ENCODE measurements at regions not wholly inside any gene's neighbourhood (a gene's known extent, or its start where the extent isn't known, plus 50 kb on each side); places are given as distances from the start of the nearest gene placed in this dataset.

GRCh38 chr13:75052616-75053015 lies 429.4 kb downstream of the TBC1D4 start:
- H4K8ac ChIP-seq (ENCODE audit: extremely low read depth, insufficient read depth, low read length), result no peak overlapping the region
- H3K18ac ChIP-seq (ENCODE audit: extremely low read depth, low read length), result no peak overlapping the region
- H4K5ac ChIP-seq (ENCODE audit: insufficient read length, low read depth, low read length), result no peak overlapping the region
- ChIA-PET CTCF (ENCODE audit: partially characterized antibody) (no interaction called here), POLR2A (ENCODE audit: partially characterized antibody) (no interaction called here)
- no peaks in the 10 kb centered on the region for H3K4me1 ChIP-seq (replicated peaks in 1 of 4; ENCODE audit: control insufficient read depth in 3 of 4, insufficient read depth in 4 of 4, low read length in 3 of 4)
- no peaks in the 10 kb centered on the region for H3K79me1 ChIP-seq (ENCODE audit: low read depth, low read length)
- no peaks in the 10 kb centered on the region for H3K27me3 ChIP-seq (replicated peaks in 1 of 4; ENCODE audit: control insufficient read depth in 3 of 4, extremely low read depth in 1 of 4, insufficient read depth in 3 of 4, low read length in 3 of 4)
- H3K9me3 ChIP-seq (ENCODE audit: insufficient read depth in 2 of 2, low read depth in 1 of 2, low read length in 1 of 2), result no peaks in the 10 kb centered on the region
- H2AFZ ChIP-seq (ENCODE audit: low read length), result no peak overlapping the region
- DNase-seq (ENCODE audit: low read depth in 1 of 2, low spot score in 2 of 2) (no peak), FAIRE-seq (no peak)
- no peak overlapping the region for H3K27ac ChIP-seq (ENCODE audit: low read depth, low read length)
- H4K20me1 ChIP-seq (replicated peaks in 1 of 2; ENCODE audit: control insufficient read depth in 1 of 2, insufficient read depth in 2 of 2, low read length in 2 of 2), result no peaks in the 10 kb centered on the region
- no peak overlapping the region for H2BK120ac ChIP-seq (replicated peaks; ENCODE audit: low read depth, low read length)
- H3K4me2 ChIP-seq (ENCODE audit: insufficient read depth in 1 of 2, low read depth in 2 of 2, low read length in 2 of 2), result no peak overlapping the region
- H3K9ac ChIP-seq (replicated peaks in 1 of 4; ENCODE audit: extremely low read depth in 1 of 4, low read depth in 3 of 4, low read length in 3 of 4), result no peak overlapping the region
- H3K36me3 ChIP-seq (ENCODE audit: control insufficient read depth in 2 of 4, insufficient read depth in 4 of 4, low read length in 3 of 4), result no peaks in the 10 kb centered on the region
- no peaks in the 10 kb centered on the region; the same call in 1 of the 2 replicates for H3K23me2 ChIP-seq (ENCODE audit: low read depth, low read length)
- H3K56ac ChIP-seq (replicated peaks; ENCODE audit: insufficient read length, low read depth, low read length), result no peak overlapping the region
- no peak overlapping the region for H4K91ac ChIP-seq (replicated peaks; ENCODE audit: insufficient read length, low read length)
- 93% methylated on average over 6 of the region's 6 CpGs; no CpG with 5 or more reads in 1 of the 2 experiments for WGBS, 2 experiments (ENCODE audit: extremely low coverage in 1 of 2, insufficient coverage in 1 of 2, insufficient read length in 1 of 2, insufficient replicate concordance in 2 of 2, low coverage in 1 of 2, low lambda C conversion rate in 2 of 2, missing lambda C conversion rate in 1 of 2)
- H3K4ac ChIP-seq (replicated peaks; ENCODE audit: insufficient read length, low read depth, low read length), result no peak overlapping the region
- H2AK5ac ChIP-seq (ENCODE audit: low read depth, low read length), result no peak overlapping the region
- H2BK12ac ChIP-seq (ENCODE audit: low read depth, low read length), result no peak overlapping the region
- no peaks in the 10 kb centered on the region for H3K79me2 ChIP-seq (ENCODE audit: control insufficient read depth in 1 of 2, insufficient read depth in 2 of 2, low read length in 2 of 2)
- no peak overlapping the region for H3K4me3 ChIP-seq (ENCODE audit: extremely low read depth in 1 of 4, insufficient read depth in 2 of 4, low read depth in 3 of 4, low read length in 4 of 4)
- H2BK15ac ChIP-seq (ENCODE audit: low read length), result no peak overlapping the region
- no peak overlapping the region for H3K14ac ChIP-seq (ENCODE audit: insufficient read length)
- H2BK5ac ChIP-seq (ENCODE audit: low read depth, low read length), result no peak overlapping the region
- no peak overlapping the region for H2BK20ac ChIP-seq (ENCODE audit: low read length)
- H3K23ac ChIP-seq (ENCODE audit: insufficient read length), result no peak overlapping the region
- TF ChIP-seq RAD21 (IDR thresholded peaks at IDR 0.05 in 1 of 2, conservative IDR thresholded peaks at IDR 0.05 in 1 of 2; ENCODE audit: low read depth in 2 of 2, low read length in 2 of 2) (no peak), SAP30 (IDR thresholded peaks at IDR 0.05; ENCODE audit: insufficient read depth, insufficient replicate concordance, low read length) (no peak), CEBPB (IDR thresholded peaks at IDR 0.05; ENCODE audit: low read depth, low read length) (no peak), YY1 (IDR thresholded peaks at IDR 0.05; ENCODE audit: low read depth, low read length) (no peak), ZNF274 (IDR thresholded peaks at IDR 0.05; ENCODE audit: borderline replicate concordance, extremely low read depth, low read length) (no peak), SIX5 (IDR thresholded peaks at IDR 0.05; ENCODE audit: low read depth, low read length) (no peak), TCF12 (IDR thresholded peaks at IDR 0.05; ENCODE audit: low read depth, low read length) (no peak), GABPA (IDR thresholded peaks at IDR 0.05; ENCODE audit: borderline replicate concordance, insufficient read depth, low read length) (no peak), POLR2AphosphoS5 (IDR thresholded peaks at IDR 0.05; ENCODE audit: low read depth, low read length) (no peak), EP300 (IDR thresholded peaks at IDR 0.05; ENCODE audit: borderline replicate concordance in 1 of 2, low read depth in 2 of 2, low read length in 2 of 2) (no peak), FOSL1 (IDR thresholded peaks at IDR 0.05; ENCODE audit: insufficient read depth, low read depth, low read length) (no peak), ASH2L (IDR thresholded peaks at IDR 0.05; ENCODE audit: low read length) (no peak), TEAD4 (IDR thresholded peaks at IDR 0.05; ENCODE audit: low read depth, low read length) (no peak), RNF2 (IDR thresholded peaks at IDR 0.05; ENCODE audit: borderline replicate concordance, low read depth, low read length, missing control alignments, poor library complexity, severe bottlenecking) (no peak)
- TF ChIP-seq, protein P1, sequence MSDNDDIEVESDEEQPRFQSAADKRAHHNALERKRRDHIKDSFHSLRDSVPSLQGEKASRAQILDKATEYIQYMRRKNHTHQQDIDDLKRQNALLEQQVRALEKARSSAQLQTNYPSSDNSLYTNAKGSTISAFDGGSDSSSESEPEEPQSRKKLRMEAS (IDR thresholded peaks at IDR 0.05), result no peak
